GM12872 (cell line): ENCODE measurements at regions not wholly inside any gene's neighbourhood (a gene's known extent, or its start where the extent isn't known, plus 50 kb on each side); places are given as distances from the start of the nearest gene placed in this dataset.

Experiments
- CTCF ChIP-seq: IDR thresholded peaks from 3 replicates; pipeline ENCODE4 v1.5.1; 2011; ENCODE audit warnings: low read depth, mild to moderate bottlenecking, low read length, moderate library complexity; ENCODE audit not compliant: insufficient read depth

- no peak for TF ChIP-seq CTCF
Measured at GRCh38 chr4:108454227-108454626, 166.1 kb upstream of the RPL34 start.

GRCh38 chr4:108453366-108453765, 167.0 kb upstream of the RPL34 start:
- no peak for TF ChIP-seq CTCF

GRCh38 chr4:108450236-108450898, 170.0 kb upstream of the RPL34 start:
- no peak for TF ChIP-seq CTCF

- no peak for TF ChIP-seq CTCF
Measured at GRCh38 chr4:108449129-108449528, 171.2 kb upstream of the RPL34 start.

- no peak for TF ChIP-seq CTCF
Measured at GRCh38 chr4:108446556-108446955, 173.8 kb upstream of the RPL34 start.

- TF ChIP-seq CTCF = no peak
Measured at GRCh38 chr4:108445716-108446115, 174.7 kb upstream of the RPL34 start.

GRCh38 chr4:108443585-108443984, 176.8 kb upstream of the RPL34 start:
- no peak for TF ChIP-seq CTCF
